ENCODE measurements at regions not wholly inside any gene's neighbourhood (a gene's known extent, or its start where the extent isn't known, plus 50 kb on each side); places are given as distances from the start of the nearest gene placed in this dataset.

DNA sequence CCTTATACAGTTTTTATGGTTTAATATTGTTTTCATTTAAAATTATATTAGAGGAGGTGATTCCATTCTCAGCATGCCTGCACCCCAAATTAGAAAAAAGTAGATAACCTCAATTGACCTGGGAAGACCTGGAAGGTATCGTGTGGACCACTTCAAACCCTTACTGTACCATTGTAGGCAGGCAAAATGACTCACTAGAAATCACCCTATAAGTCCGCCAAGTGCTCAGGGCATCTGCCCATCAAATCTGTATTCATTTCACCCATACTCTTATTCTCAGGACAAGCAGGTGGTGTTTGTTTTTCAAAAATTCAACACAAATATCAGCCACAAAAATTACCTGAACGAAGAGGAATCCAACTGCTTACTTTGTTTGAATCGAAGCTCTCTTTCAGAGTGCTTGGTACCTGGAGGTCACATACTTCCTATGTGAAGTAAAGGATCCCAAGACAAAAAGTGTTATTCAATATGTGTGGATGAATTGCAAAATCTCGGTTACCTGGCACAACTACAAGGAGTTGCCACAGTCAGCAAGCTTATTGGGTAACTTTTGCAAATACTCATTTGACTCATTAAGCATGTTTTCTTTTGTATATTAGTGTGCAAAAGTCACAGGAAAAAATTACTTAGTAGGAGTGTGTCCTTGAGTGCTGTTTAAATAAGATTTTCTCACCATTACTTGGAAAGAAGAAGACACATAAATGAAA lies 216.2 kb downstream of the ENC1 start:
- no peak for DNase-seq (ENCODE audit: low spot score)

DNA sequence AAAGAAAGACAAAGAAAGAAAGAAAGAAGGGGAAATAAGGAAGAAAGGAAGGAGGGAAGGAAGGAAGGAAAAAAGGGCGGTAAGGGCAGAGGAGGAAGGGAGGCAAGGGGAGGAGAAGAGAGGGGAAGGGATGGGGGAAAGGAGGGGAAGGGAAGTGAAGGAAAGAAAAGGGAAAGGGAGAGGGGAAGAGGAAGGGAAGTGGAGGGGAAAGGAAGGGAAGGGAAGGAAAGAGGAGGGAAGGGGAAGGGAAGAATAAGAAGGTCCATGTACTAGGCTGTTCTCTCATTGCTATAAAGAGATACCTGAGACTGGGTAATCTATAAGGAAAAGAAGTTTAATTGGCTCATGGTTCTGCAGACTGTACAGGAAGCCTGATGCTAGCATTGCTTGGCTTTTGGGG lies 217.1 kb downstream of the ENC1 start:
- no peak for DNase-seq (ENCODE audit: low spot score)

DNA sequence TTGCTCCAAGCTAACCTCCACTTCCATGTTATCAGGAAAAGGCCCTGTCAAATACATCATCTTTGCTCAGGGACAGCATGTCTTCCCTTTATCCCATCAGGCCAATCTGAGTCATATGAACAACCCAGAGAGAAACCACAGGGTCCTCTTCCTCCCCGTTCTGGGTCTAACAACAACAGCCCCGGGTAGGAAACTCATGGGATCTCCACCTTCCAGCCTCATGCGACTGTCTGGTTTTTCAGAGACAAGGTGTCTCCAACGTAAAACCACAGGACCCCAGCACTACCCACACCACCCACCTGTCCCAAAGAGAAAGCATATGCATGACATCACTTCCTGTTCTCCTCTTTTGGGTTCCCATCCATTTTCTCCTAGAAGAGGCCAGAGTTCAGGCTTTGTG lies 217.9 kb downstream of the ENC1 start:
- DNase-seq (ENCODE audit: low spot score): no peak

DNA sequence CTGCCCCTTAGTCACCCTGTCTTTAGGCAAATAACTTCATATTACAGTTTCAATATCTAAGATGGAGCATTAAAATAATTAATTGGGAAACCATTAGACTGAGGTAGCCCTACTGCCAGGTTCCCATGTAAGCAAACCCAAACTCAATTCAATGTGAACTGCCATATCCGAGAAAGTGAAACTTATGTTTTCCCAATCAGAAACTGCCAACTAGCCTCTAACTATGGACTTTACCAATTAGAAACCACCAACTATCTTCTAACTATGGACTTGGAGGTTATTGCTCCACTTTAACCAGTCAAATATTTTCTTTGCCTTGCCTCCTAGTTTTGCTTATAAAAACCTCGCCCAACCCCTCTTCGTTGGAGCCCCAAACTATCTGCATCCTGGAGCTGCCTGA lies 218.5 kb downstream of the ENC1 start:
- no peak for DNase-seq (ENCODE audit: low spot score)

DNA sequence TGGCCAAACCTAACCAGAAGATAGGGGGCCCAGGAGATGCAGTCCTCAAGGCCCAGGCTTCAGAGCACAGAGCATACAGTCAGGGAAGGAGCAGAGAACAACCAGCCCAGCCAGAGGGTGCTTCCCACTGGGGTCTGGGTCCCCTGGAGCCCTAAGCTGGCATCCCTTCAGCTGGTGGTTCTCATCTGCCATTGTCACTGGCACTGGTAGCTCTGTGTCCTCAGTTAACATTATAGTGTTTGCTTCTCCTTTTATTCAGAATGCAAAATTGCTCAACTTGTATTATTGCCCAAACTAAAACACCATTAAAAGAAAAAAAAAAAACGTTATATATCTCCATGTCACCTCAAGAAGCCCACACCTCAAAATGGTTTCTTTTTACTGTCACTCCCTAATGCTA lies 219.2 kb downstream of the ENC1 start:
- DNase-seq (ENCODE audit: low spot score): no peak

DNA sequence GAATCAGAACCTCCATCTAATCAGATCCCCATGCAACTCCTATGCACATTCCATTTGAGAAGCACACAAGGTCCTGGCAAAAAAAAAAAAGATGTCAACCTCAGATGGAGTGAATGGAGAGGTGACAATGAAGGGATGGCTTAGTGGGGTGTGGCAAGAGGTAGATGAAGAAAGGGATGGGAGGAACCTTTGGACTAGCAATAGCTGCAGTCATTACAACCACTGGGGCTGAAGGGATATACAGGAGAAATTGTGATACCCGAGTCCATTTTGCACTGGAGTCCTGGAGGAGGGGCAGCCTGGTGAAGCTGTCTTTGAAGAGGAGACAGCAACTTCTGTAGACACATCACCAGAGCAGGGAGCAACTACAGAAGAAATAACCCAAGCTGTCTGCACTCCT lies 219.6 kb downstream of the ENC1 start:
- DNase-seq (ENCODE audit: low spot score): no peak

DNA sequence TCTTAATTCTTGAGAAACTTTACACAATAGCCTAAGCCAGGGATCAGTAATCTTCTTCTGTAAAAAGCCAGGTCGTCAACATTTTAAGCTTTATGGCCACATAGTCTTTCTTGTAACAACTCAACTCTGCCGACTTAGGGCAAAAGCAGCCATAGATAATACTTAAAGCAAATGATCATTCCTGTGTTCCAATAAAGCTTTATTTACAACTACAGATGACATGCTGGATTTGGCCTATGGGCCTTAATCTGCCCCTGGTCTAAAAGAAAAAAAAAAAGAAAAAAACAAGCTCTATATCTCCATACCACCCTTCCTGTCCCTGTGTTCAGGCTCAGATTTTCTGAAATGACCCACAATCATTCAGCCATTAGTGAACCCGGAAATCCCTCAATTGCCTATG lies 220.3 kb downstream of the ENC1 start:
- no peak for DNase-seq (ENCODE audit: low spot score)

DNA sequence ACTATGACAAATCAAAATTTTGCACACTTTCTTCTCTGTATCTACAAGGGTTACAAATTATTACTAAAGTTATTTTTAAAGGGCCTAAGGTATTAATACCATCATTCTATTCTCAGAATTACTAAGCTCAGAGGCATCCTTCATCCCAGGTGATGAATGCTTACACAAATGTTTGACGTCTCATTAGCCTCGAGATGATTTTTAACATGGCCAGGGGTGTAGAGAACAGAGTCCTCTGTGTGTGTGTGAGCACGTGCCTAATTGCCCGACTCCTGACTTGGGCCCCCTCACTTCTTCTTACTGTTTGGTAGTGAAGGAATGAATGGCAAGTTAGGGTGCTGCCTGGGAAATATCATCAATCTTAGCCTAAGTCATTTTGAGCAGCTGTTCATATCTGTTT lies 221.1 kb downstream of the ENC1 start:
- no peak for DNase-seq (ENCODE audit: low spot score)

DNA sequence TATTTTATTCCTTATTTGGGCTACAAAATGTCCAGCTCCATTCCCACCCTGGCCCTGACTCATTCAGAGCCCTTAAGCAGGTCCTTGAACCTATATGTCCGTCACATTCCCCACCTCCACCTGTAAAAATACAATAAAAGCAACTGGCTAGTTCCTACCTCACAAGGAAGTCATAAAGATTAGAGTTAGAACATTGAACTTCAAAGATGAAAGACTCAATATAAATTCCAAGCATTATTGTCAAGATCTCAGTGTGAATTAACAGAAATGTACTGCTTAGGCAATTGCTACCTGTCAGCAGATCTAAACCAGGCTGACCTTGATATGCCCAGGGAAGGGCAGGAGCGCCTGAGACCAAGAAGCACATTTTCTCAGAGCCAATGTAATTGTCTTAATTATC lies 221.8 kb downstream of the ENC1 start:
- no peak for DNase-seq (ENCODE audit: low spot score)

DNA sequence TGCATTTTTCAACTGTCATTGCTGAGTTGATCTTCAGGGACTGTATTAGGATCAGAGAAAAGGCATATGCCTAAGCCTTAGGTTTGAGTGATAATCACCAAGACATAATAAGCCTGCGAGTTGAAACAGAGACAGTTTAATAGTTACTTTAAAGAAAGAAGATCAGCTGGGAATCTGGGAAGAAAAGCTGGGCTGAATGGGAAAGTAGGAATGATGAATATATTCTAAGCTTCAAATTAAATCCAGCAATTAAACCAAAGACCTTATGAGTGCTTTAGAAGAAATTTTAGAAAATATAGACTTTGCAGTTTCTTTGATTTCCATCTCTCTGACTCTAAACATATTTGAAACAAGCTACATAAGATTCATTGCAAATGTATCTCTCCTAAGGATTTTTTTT lies 222.3 kb downstream of the ENC1 start:
- no peak for DNase-seq (ENCODE audit: low spot score)

DNA sequence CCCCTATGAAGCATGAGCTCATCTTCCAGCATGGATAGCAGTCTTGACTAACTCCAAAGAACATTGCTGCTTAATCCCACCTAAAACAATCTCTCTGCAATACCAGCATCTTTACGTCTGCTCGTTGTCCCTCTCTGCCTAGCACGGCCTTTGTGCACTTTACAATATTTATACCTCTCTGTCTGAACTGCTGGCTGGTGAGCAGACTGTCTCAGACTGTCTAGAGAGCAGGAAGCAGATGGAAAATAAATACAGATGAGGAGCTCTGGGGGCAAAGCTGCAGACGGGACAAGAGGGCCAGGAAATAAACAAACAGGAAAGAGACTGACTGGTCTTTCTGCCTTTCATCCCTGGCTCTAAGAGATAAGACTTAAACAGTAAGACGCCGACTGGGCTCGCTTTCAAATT lies 224.8 kb downstream of the ENC1 start:
- no peak for DNase-seq (ENCODE audit: low spot score)

DNA sequence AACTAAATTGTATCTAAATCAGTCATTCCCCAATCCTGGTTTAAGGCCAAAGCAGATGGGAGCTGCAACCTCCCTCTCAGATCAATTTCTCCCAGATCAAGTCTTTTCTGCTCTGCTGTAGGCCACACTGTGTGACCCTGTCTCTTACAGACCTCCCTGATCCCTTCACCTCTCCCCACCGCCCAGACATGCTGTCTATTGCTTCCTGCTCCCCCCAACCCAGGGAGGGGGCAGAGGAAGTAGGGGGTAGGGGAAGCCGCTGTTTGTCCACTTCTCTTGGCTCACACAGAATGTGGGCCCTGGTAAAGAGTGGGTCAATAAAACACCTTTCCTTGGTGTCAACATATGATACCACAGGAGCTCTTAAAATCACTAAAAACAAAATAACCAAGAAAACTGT lies 226.3 kb downstream of the ENC1 start:
- no peak for DNase-seq (ENCODE audit: low spot score)

DNA sequence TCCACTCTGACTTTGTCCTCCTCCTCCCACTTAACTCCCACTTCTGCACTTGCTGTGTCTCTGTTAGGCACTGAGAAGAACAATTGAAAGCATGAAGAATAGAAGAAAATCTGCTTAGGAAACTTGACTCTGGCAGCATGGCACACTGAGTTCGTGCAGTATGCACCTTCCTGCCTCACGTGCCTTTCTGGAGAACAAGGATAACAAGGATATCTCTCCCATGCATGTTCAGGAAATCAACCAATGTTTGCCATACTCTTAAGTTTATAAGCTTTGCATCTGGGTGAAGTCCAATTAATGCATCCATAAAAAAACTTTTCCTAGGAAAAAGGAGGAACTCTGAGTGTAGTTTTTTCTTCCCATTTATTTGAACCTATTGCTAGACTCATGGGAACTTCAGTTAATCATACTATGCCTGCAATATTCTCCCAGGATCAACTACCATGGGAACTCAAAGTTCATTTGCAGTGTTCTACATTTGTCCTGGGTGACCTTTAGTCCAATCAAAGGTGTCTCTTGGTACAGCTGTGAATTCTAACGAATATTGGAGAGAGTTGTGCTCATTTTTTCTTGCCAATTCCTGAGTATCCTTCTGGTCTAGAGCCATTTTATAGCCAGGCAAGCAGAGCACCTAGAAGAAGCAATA lies 227.0 kb downstream of the ENC1 start:
- DNase-seq (ENCODE audit: low spot score): no peak

DNA sequence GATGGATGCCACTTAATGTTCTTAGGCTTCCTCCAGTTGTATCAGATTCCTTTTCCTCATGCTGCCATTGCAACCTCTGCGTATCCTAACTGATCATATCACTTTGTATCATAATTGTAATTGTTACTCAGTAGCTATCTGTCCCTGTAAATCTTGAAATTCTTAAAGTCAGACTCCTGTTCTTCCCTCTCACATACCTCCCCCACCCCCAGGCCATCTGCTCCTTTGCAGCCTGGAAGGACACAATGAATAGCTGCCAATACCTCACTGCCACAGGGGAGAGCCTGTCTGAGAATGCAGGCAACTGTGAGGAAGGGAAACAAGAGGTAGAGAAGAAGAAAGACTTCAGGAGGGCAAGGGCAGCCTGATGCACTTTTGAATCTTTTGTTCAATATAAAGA lies 228.5 kb downstream of the ENC1 start:
- peak; percentile 38 for DNase-seq (ENCODE audit: low spot score)

DNA sequence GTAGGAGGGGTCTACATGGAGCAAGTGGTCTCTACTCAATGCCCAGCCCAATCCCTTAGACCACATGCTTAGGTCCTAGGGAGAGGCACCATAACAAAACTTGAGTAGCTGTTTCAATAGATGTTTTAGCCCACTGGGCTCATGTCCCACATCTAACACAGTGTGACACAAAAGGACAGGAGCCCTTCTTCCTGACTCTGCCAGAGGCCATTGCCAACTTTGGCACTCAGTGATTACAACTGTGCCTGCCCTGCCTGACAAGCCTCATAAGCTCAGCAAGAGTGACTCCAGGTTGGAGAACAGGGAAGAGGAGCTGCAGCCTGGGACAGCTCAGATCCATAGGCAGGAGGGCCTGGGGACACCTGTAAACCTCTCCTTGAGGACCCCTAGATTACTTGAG lies 230.8 kb downstream of the ENC1 start:
- no peak for DNase-seq (ENCODE audit: low spot score)

DNA sequence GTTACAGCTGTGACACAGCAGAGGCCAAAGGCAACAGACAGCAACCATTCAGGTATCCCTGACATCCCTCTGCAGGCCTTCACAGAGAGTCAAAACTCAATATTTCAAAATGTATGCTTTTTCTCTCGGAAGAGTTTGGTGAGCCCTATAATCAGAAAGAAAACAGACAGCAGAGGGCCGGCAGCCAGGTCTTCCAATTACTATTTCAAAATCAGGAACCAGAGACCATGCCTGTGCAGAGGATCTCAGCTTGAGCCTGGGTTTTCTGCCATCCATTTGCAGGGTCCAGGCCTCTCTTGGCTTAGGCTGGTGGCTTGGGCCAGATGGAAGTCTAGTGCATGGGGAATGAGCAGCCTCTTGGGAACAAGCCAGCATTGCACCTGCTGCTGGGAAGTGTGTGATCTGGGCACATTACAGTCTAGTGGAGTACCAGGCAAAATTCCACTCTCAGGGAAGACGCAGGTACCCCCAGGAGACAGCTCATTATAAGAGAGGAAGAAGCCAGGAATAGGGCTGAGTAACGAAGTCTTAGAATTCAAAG lies 231.3 kb downstream of the ENC1 start:
- DNase-seq (ENCODE audit: low spot score): no peak

DNA sequence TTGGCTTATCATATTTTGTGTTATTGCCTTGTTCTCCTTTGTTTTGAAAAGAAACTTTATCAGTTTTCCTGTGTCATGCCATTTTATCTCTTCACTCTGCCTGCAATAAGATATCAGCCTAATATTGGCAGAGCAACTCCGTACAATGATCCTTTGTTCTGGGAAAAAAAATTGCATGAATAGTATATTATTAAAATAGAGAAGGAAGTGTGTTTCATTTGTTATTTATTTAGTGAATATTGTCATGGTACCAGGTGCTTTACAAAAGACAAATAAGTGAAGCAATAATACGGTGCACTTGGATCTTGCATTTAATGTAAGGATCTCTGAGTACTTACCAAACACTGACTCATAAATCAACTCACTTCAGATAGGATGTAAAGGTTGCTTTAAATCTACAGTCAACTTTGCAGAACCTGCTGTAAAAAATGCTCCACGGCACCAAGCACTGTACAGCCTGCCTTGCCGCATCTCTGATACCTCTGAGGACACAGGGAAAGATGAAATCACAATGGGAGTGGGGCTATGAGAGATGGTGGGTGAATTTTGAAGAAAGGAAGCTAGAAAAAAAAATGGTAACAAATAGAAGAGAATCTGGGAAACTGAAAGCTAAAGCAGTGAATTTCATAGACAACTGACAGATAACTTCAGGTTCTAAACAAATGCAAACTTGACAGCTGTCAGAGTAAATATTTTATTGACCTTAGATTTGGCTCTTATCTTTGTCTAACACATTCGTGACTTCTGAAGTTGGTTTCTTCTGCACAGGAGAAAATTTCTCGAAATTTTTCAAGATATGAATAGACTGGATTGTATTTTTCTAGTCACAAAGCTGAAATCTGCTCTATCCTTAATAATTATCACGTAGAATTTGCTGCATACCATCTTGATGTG lies 232.1 kb downstream of the ENC1 start:
- no peak for DNase-seq (ENCODE audit: low spot score)

DNA sequence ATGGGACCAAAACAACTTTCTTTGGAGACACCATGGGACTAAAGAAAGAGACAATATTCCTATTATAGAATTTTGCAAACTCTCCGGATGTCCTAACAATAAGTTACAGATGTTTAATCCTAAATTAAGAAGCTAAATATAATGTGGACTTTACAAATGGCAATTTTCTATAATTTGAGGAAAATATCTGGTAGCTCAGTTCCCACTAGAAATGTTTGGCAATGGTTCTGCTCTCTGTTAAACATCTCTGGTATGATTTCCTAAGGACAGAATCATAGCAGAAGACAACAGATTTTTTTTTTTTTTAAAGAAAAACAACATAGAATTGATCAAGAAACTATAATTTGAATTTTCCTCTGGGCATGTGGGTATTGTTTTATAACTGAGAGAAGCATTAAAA lies 232.8 kb downstream of the ENC1 start:
- DNase-seq (ENCODE audit: low spot score): no peak

DNA sequence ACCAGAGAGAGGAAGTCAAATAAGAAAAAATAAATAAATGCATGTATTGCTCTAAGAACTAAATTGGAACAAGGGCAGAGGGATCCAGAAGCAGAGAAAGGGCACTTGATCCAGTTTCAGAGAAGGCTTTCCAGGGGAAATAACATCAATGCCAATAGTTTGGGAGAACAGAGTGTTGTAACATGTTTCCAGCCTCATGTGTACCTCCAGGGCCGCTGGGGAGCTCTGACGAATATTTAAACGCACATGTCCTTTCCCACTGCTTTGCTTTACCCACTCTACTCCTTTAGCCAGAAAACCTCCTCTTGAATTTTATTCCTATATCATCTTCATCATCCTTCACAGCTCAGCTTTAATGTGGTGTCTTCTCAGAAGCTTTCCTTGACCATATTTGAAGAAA lies 233.7 kb downstream of the ENC1 start:
- DNase-seq (ENCODE audit: low spot score): no peak

DNA sequence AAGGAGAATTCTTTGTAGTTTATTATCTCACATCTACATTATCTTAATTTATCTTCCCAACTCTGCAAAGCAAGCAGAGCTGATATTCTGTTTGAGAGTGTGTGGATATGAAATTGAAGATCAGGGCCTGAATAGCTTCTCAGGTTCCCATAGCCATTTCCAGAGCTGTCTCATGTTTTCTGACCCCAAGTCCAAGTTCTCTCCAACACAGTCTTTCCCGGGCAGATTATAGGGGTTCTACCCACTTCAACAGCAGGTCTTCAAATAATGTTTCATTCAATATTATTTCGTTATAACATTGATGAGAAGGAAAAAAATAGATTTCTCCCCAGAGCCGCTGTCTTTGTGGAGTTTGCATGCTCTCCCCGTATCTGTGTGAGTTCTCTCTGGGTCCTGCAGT lies 234.9 kb downstream of the ENC1 start:
- no peak for DNase-seq (ENCODE audit: low spot score)

DNA sequence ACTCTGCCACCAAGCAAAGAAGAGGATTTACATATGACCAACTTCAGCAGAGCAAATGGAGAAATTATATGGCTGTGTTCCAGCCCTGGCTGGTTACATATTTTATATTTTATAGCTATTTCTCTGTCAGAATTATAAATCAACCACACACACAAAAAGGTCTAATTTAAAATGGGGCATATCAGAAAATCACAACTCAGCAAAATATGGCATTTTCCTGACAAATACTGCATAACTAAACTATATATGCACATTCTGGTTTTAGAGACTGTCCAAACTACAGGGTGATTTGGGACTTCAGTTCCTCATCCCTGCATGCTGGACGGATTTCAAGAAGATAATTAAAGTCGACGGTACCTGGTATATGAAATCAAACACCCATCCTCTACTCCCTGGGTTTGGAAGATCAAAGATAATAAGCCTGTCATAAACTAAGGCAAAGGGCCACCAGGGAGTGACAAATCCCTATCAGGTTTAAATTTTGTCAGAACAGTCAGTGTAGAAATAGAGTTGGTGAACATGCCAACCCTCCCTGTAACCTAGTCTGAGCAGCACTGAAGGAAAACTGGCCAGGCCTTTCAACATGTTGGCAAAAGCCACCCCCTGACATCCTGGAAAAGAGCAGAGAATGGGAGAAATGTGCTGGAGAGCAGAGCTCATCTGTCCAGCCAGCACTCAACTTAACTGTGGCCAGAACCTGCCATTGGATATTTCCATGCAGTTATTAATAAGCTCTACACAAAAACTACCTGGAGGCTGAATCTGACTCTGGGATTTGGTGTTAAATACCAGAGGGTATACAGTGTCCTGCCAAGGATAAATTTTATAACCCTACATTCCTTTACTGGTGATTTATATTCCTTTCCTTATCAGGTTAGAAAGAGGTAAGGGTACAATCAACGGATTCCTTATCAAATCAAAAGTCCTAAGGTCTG lies 235.7 kb downstream of the ENC1 start:
- no peak for DNase-seq (ENCODE audit: low spot score)

DNA sequence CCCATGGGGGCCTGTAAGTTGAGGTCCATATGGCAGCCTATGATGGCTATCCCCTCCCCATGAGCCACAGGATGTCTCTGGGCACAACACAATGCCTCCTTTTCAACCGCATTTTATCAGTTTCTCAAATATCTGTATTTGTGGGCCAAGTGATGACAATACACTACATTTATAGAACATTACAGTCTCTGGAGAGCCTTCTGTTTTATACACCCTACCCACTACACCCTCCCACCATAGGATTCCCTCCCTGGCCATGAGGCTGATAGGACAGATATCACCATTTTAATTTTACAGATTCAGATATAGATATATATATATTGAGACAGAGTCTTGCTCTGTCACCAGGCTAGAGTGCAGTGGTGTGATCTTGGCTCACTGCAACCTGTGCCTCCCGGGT lies 236.8 kb downstream of the ENC1 start:
- no peak for DNase-seq (ENCODE audit: low spot score)
